ENCODE measurements at regions not wholly inside any gene's neighbourhood (a gene's known extent, or its start where the extent isn't known, plus 50 kb on each side); places are given as distances from the start of the nearest gene placed in this dataset.

DNA sequence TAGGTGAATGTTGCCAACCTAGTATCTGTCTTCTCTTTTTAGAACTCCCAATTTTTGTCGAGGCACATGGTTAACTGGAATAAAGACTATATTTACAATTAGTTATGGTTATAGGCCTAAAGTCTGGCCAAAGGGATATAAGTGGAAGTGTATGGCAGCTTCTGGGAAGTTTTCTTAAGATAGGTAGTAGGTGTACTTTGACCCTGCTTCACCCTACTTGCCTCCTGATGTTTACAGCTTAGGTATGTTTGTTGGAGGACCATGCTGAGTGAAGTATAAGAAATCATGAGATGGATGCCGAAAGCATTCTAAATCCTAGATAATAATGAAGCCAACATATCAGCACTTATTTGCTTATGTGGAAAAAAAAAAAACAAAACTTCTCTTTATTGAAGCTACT lies 272.1 kb downstream of the S1PR1 start:
- TF ChIP-seq NFIC (IDR thresholded peaks at IDR 0.05) (no peak), EGR1 (IDR thresholded peaks at IDR 0.05) (no peak)
- TF ChIP-seq, protein P1, sequence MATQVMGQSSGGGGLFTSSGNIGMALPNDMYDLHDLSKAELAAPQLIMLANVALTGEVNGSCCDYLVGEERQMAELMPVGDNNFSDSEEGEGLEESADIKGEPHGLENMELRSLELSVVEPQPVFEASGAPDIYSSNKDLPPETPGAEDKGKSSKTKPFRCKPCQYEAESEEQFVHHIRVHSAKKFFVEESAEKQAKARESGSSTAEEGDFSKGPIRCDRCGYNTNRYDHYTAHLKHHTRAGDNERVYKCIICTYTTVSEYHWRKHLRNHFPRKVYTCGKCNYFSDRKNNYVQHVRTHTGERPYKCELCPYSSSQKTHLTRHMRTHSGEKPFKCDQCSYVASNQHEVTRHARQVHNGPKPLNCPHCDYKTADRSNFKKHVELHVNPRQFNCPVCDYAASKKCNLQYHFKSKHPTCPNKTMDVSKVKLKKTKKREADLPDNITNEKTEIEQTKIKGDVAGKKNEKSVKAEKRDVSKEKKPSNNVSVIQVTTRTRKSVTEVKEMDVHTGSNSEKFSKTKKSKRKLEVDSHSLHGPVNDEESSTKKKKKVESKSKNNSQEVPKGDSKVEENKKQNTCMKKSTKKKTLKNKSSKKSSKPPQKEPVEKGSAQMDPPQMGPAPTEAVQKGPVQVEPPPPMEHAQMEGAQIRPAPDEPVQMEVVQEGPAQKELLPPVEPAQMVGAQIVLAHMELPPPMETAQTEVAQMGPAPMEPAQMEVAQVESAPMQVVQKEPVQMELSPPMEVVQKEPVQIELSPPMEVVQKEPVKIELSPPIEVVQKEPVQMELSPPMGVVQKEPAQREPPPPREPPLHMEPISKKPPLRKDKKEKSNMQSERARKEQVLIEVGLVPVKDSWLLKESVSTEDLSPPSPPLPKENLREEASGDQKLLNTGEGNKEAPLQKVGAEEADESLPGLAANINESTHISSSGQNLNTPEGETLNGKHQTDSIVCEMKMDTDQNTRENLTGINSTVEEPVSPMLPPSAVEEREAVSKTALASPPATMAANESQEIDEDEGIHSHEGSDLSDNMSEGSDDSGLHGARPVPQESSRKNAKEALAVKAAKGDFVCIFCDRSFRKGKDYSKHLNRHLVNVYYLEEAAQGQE (IDR thresholded peaks at IDR 0.05; ENCODE audit: low read depth): no peak
- TF ChIP-seq, protein P2, sequence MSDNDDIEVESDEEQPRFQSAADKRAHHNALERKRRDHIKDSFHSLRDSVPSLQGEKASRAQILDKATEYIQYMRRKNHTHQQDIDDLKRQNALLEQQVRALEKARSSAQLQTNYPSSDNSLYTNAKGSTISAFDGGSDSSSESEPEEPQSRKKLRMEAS (IDR thresholded peaks at IDR 0.05): no peak

All from Ishikawa (cell line).